ENCODE measurements at regions not wholly inside any gene's neighbourhood (a gene's known extent, or its start where the extent isn't known, plus 50 kb on each side); places are given as distances from the start of the nearest gene placed in this dataset.

GRCh38 chr14:52155651-52156213, 86.9 kb upstream of the NID2 start:
- Histone ChIP-seq H3K9me3 (ENCODE audit: insufficient read depth, low read depth, low read length) (no peaks in the 10 kb centered on the region), H3K4me1 (ENCODE audit: insufficient read depth, low read length, poor library complexity, severe bottlenecking) (peaks cover 20% of the 10 kb centered on the region), H4K20me1 (ENCODE audit: insufficient read depth, low read length, poor library complexity, severe bottlenecking) (no peaks in the 10 kb centered on the region), H3K36me3 (ENCODE audit: insufficient read depth, low read length) (no peaks in the 10 kb centered on the region), H2AFZ (ENCODE audit: low read length) (no peak overlapping the region), H3K79me2 (ENCODE audit: insufficient read depth, low read length) (no peaks in the 10 kb centered on the region), H3K4me3 (ENCODE audit: low read length, poor library complexity, severe bottlenecking) (no peak overlapping the region), H3F3A (ENCODE audit: low read depth) (no peaks in the 10 kb centered on the region), H3K9me2 (replicated peaks; ENCODE audit: low read depth, low read length) (no peaks in the 10 kb centered on the region), H3K9ac (ENCODE audit: low read depth, low read length, poor library complexity, severe bottlenecking) (no peak overlapping the region), H3K27me3 (ENCODE audit: insufficient read depth, low read length, poor library complexity, severe bottlenecking) (no peaks in the 10 kb centered on the region), H3K4me2 (ENCODE audit: low read depth, low read length, poor library complexity, severe bottlenecking) (no peak overlapping the region)
- TF ChIP-seq EZH2phosphoT487 (IDR thresholded peaks at IDR 0.05; ENCODE audit: borderline replicate concordance) (no peak), CTCF (conservative IDR thresholded peaks at IDR 0.05; ENCODE audit: low read length) (no peak)

- Histone ChIP-seq H3F3A (ENCODE audit: low read depth) (no peaks in the 10 kb centered on the region), H3K4me3 (ENCODE audit: low read length, poor library complexity, severe bottlenecking) (no peak overlapping the region), H3K9me2 (replicated peaks; ENCODE audit: low read depth, low read length) (no peaks in the 10 kb centered on the region), H3K27me3 (ENCODE audit: insufficient read depth, low read length, poor library complexity, severe bottlenecking) (no peaks in the 10 kb centered on the region), H4K20me1 (ENCODE audit: insufficient read depth, low read length, poor library complexity, severe bottlenecking) (no peaks in the 10 kb centered on the region), H3K4me1 (ENCODE audit: insufficient read depth, low read length, poor library complexity, severe bottlenecking) (peaks cover 20% of the 10 kb centered on the region), H3K9ac (ENCODE audit: low read depth, low read length, poor library complexity, severe bottlenecking) (peak overlapping the region; percentile 29), H3K79me2 (ENCODE audit: insufficient read depth, low read length) (no peaks in the 10 kb centered on the region), H2AFZ (ENCODE audit: low read length) (no peak overlapping the region), H3K4me2 (ENCODE audit: low read depth, low read length, poor library complexity, severe bottlenecking) (peak overlapping the region; percentile 45), H3K36me3 (ENCODE audit: insufficient read depth, low read length) (no peaks in the 10 kb centered on the region), H3K9me3 (ENCODE audit: insufficient read depth, low read depth, low read length) (no peaks in the 10 kb centered on the region)
- TF ChIP-seq EZH2phosphoT487 (IDR thresholded peaks at IDR 0.05; ENCODE audit: borderline replicate concordance) (no peak), CTCF (conservative IDR thresholded peaks at IDR 0.05; ENCODE audit: low read length) (no peak)
Measured at GRCh38 chr14:52154992-52155650, 86.3 kb upstream of the NID2 start.

- Histone ChIP-seq H3K79me2 (ENCODE audit: insufficient read depth, low read length) (no peaks in the 10 kb centered on the region), H3K9me2 (replicated peaks; ENCODE audit: low read depth, low read length) (no peaks in the 10 kb centered on the region), H3K9me3 (ENCODE audit: insufficient read depth, low read depth, low read length) (no peaks in the 10 kb centered on the region), H3K4me1 (ENCODE audit: insufficient read depth, low read length, poor library complexity, severe bottlenecking) (peaks cover 20% of the 10 kb centered on the region), H2AFZ (ENCODE audit: low read length) (peak overlapping the region; percentile 2; the same call in 1 of the 2 replicates), H3K4me2 (ENCODE audit: low read depth, low read length, poor library complexity, severe bottlenecking) (peak overlapping the region; percentile 45), H3K27me3 (ENCODE audit: insufficient read depth, low read length, poor library complexity, severe bottlenecking) (no peaks in the 10 kb centered on the region), H4K20me1 (ENCODE audit: insufficient read depth, low read length, poor library complexity, severe bottlenecking) (no peaks in the 10 kb centered on the region), H3K4me3 (ENCODE audit: low read length, poor library complexity, severe bottlenecking) (peak overlapping the region; percentile 11), H3K36me3 (ENCODE audit: insufficient read depth, low read length) (no peaks in the 10 kb centered on the region), H3K9ac (ENCODE audit: low read depth, low read length, poor library complexity, severe bottlenecking) (peak overlapping the region; percentile 29), H3F3A (ENCODE audit: low read depth) (no peaks in the 10 kb centered on the region)
- TF ChIP-seq CTCF (conservative IDR thresholded peaks at IDR 0.05; ENCODE audit: low read length) (no peak; the same call in 1 of the 2 replicates), EZH2phosphoT487 (IDR thresholded peaks at IDR 0.05; ENCODE audit: borderline replicate concordance) (no peak)
Measured at GRCh38 chr14:52153939-52154338, 85.1 kb upstream of the NID2 start.
